Stimulated activated naive CD4-positive, alpha-beta T cell (primary cell): ENCODE measurements at regions not wholly inside any gene's neighbourhood (a gene's known extent, or its start where the extent isn't known, plus 50 kb on each side); places are given as distances from the start of the nearest gene placed in this dataset.

Source experiments
- DNase-seq, 6 experiments: peaks; one replicate each; lab custom pipeline; 2025; lab: John Stamatoyannopoulos, UW

GRCh38 chr1:81392526-81393226 is 408.1 kb upstream of the ADGRL2 start:
- no peak for DNase-seq

- no peak for DNase-seq
Observed at GRCh38 chr1:81391125-81391828, 409.5 kb upstream of the ADGRL2 start.

GRCh38 chr1:81388435-81388834 is 412.3 kb upstream of the ADGRL2 start:
- DNase-seq = no peak

GRCh38 chr1:81387446-81387845 is 413.3 kb upstream of the ADGRL2 start:
- no peak for DNase-seq

GRCh38 chr1:81382561-81382960 is 418.2 kb upstream of the ADGRL2 start:
- DNase-seq = no peak

- DNase-seq = no peak
Observed at GRCh38 chr1:81381881-81382280, 418.9 kb upstream of the ADGRL2 start.

GRCh38 chr1:81380436-81380835 is 420.3 kb upstream of the ADGRL2 start:
- DNase-seq = no peak

- DNase-seq = no peak
Observed at GRCh38 chr1:81379430-81379829, 421.3 kb upstream of the ADGRL2 start.

- DNase-seq = no peak
Observed at GRCh38 chr1:81377406-81377805, 423.3 kb upstream of the ADGRL2 start.

GRCh38 chr1:81375884-81376548 is 424.7 kb upstream of the ADGRL2 start:
- DNase-seq = no peak

GRCh38 chr1:81374481-81374880 is 426.3 kb upstream of the ADGRL2 start:
- DNase-seq = no peak

GRCh38 chr1:81371864-81372263 is 428.9 kb upstream of the ADGRL2 start:
- DNase-seq = no peak

- no peak for DNase-seq
Observed at GRCh38 chr1:81369833-81370232, 430.9 kb upstream of the ADGRL2 start.

GRCh38 chr1:81366173-81366572 is 434.6 kb upstream of the ADGRL2 start:
- no peak for DNase-seq

GRCh38 chr1:81364088-81364487 is 436.6 kb upstream of the ADGRL2 start:
- DNase-seq = no peak

GRCh38 chr1:81358151-81358550 is 442.6 kb upstream of the ADGRL2 start:
- DNase-seq = no peak

- no peak for DNase-seq
Observed at GRCh38 chr1:81351864-81352263, 448.9 kb upstream of the ADGRL2 start.

- DNase-seq = no peak
Observed at GRCh38 chr1:81349194-81349965, 451.4 kb upstream of the ADGRL2 start.

- DNase-seq = no peak
Observed at GRCh38 chr1:81345110-81345509, 455.6 kb upstream of the ADGRL2 start.

- no peak for DNase-seq
Observed at GRCh38 chr1:81340239-81340638, 460.5 kb upstream of the ADGRL2 start.

GRCh38 chr1:81337226-81337625 is 463.5 kb upstream of the ADGRL2 start:
- DNase-seq = no peak

- no peak for DNase-seq
Observed at GRCh38 chr1:81335876-81336275, 464.9 kb upstream of the ADGRL2 start.
